ENCODE measurements at regions not wholly inside any gene's neighbourhood (a gene's known extent, or its start where the extent isn't known, plus 50 kb on each side); places are given as distances from the start of the nearest gene placed in this dataset.

DNA sequence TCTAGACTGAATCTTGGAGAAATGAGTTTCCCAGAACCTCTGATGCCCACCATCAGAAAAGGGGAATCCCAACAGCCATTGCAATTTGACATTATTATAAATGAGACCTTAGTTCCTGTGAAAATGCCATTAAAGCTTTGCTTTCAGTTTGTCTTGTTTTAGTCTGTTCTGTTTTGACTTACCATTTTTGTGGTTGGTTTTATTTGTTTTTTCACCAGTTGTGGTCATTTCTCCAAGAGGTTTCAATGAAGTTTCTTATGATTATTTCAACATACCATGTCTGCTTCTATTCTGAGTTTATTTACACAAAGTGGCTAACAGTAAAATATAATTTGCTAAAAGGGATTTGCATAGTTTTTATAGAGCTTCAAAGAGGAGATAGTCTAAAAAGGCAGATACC lies 175.0 kb upstream of the MCTP2 start:
- DNase-seq (ENCODE audit: low read depth) = peak; percentile 60

DNA sequence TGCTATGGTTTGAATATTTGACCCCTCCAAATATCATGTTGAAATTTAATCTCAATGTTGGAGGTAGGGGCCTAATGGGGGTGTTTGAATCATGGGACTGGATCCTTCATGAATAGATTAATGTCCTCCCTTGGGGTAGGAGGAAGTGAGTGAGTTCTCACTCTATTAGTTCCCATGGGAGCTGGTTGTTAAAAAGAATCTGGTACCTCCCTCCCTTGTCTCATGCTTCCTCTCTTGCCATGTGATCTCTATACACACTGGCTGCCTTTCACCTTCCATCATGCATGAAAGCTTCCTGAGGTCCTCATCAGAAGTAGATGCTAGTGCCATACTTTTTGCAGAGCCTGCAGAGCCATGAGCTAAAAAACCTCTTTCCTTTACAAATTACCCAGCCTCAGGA lies 177.7 kb upstream of the MCTP2 start:
- DNase-seq (ENCODE audit: low read depth) = no peak

DNA sequence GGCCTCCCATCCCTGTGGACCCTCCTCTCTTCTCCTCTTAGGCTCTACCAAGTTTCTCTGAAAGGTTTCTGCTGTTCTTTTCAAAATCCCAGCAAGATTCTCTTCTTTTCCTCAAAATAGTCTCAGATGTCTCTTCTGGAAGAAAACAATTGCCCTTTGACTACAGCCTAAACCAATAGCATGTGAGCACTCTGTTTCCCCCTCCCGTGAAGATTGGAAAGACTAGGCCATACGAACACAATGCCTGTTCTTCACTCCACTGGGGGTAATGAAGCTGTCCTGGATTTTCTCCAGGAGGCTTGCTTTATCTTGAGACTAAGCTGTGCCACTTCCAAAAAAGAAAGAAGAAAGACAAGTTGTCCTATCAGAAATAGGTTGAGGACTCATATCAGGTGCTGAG lies 178.7 kb upstream of the MCTP2 start:
- no peak for DNase-seq (ENCODE audit: low read depth)

DNA sequence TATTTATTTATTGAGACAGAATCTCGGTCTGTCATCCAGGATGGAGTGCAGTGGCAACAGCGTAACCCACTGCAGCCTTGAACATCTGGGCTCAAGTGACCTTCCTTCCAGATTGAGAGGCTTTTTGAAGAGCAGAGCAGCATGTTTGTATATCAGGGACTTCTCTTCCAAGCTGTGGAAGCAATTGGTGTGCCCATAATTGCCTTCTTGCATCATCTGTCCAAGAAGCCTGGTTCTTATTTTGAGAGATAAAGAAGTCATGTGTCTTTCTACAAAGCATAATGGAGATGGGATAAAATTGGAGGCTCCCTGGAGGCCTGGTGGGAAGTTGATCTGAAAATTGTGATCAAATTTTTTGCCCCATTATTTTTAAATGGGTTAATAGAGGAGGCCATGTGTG lies 183.8 kb upstream of the MCTP2 start:
- no peak for DNase-seq (ENCODE audit: low read depth)

DNA sequence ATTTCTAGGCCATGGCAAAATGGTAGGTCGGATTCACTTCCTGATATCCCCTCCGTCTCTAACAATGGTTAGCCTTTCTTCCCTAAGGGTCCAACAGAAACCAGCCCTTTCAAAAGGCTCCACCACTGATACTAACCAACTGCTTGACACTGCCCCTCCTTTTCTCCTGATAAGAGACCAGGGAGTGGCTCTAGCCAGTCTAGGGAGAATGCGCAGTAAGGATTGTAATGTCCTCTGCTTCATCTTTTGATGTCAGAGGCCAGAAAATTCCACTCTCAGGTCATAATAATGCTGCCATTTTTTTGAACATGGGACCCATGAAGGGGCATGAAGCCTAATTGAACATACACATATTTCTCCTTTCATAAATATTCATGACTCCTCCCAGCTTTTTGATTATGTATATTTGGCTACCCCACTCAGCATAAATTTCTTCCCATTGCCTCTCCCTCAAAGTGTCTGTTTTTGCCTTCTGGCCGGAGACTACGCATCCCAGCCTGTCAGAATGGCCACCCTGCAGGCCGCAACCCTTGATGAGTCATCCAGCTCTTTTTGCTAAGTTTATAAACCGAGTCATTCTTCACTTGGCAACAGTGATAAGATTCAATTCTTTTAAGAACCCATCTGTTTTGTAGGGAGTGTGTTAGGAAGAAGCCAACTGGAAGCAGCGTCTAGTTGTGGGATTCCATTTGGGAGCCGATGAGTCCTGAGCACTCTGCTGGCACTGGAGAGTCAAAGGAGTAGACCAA lies 189.0 kb upstream of the MCTP2 start:
- DNase-seq (ENCODE audit: low read depth) = peak; percentile 44

DNA sequence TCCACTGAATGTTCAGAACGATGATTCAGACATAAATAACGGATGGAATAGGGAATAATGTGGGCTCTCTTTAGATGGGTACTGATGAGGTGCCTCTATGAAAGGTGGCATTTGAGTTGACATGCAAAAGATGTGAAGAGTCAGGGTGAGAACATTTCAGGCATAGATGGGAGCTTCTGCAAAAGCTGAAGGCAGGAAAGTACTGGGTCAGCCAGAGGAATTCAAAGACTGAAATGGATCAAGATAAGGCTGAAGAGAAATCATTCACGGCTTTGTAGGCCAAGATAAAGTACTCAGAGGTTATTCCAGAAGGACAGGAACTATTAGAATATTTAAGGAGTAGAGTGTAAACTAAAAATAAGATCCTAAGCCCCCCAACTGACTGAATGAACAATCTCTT lies 189.6 kb upstream of the MCTP2 start:
- DNase-seq (ENCODE audit: low read depth) = no peak

DNA sequence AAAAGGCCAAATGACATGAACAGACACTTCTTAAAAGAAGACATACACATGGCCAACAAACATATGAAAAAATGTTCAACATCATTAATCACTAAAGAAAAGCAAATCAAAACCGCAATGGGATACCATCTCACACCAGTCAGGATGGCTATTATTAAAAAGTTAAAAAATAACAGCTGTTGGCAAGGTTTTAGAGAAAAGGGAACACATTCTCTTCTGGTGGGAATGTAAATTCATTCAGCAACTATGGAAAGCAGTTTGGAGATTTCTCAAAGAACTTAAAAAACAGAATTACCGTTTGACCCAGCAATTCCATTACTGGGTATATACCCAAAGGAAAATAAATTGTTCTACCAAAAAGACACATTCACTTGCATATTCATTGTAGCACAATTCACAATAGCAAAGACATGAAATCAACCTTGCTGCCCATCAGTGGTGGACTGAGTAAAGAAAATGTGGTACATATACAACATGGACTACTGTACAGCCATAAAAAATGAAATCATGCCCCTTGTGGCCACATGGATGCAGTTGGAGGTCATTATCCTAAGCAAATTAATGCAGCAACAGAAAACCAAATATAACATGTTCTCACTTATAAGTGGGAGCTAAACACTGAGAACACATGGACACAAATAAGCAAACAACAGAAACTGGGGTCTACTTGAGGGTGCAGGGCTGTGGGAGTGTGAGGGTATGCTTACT lies 190.7 kb upstream of the MCTP2 start:
- DNase-seq (ENCODE audit: low read depth) = no peak

DNA sequence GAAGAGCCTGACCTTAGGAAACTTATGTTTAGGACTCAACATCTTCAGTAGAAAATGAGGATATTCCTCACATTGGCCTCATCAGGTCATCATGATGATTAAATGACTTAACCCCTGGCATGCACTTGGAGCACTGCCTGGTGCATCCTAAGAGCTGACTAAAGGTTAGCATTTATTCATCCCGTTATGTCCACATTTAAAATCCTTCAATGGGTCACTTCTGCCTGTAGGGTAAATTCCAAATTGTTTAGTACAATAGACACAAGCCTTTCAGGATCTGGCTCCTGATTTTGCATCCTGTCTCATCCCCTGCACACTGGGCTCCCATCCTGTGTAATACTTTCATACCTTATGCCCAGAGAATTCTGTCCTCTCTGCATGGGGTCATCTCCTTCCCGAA lies 195.2 kb upstream of the MCTP2 start:
- DNase-seq (ENCODE audit: low read depth) = no peak

DNA sequence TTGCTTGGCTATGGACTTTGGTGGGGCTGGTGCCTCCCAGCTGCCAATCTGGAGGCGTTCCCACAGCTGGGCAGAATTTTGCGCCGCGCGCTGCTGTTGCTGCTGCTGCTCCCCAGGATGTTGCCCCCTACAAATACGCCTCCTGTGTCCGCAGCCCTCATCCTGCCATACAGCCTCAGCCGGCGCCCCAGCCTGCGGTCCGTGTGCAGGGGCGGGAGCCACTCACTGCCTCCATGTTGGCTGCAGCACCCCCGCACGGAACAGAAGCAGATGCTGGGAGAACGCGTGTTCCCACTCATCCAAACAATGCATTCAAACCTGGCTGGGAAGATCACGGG lies 197.7 kb upstream of the MCTP2 start:
- no peak for DNase-seq (ENCODE audit: low read depth)

DNA sequence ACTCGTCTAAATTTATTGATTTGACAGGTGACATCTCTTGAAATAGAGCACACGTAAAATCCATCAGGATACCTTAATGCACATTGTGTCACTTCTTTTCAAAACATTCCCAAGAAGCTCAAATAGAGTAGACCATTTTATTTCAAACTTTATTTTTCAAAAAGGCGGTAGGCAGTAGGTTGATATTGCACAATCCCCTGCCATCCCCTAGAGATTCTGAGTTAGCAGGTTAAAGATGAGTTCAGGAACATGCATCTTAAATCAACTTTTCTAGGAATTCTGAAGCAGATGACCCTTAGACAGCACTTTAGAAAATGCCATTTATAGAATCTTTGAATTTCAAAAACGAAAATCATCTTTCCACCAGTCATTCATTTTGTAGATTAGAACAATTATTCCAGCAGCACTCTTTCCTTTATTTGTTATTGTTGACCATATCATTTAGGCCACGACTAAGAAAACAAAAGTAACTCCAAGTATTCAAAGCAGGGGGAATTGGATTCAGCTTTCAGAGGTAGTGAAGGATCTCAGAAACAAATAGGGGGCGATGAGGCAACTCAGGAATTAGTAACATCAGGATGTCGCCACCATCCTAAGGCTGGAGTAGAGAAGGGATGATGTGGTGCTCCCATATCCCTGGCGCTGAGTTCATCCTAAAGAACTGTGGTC lies 198.2 kb upstream of the MCTP2 start:
- no peak for DNase-seq (ENCODE audit: low read depth)

DNA sequence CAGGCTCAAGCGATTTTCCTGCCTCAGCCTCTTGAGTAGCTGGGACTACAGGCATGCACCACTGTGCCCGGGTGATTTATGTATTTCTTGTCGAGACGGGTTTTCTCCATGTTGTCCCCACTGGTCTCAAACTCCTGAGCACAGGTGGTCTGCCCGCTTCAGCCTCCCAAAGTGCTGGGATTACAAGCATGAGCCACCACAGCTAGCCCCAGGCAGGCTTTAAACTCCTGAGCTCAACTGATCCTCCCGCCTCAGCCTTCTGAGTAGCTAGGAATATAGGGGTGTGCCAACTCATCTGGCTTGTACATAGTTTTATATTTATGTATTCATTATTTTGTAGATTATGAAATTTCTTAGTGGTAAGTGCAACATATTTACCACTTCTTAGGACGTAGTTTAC lies 198.8 kb upstream of the MCTP2 start:
- no peak for DNase-seq (ENCODE audit: low read depth)

DNA sequence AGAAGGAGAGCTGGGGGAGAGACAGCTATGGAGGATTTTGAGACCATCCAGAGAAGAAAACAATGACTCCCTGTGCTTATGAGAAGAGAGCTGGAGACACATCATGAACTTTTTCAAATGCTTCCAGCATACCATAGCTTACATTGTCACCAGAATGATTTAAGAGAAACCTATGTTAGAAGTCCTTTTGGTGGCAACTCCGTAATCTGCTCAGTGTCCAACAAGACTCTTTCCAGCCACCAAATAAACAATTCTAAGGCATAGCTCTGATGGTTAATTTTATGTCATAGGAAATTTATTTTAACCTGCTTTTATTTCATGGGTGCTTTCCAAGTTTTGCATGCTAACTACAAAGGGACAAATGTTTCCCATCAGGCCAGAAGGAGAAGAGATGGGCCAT lies 200.3 kb upstream of the MCTP2 start:
- DNase-seq (ENCODE audit: low read depth) = no peak

DNA sequence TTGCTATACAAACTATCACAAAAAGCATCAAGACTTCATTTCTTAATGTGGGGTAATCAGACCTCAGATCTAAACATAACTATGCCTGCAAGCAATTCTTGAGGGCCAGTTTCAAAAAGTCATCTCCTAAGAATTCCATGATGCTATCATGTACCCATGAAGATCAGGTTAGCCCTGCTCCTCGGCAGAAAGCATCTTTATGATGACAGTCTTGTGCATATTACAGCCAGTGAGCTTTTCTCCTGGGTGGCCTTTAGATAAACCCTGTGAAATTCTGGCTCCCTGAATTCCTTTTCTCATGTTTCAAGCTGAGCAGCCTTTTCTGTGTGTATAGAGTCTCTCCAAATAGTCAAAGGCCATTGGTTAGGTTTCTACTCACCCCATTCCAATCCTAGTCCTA lies 201.9 kb upstream of the MCTP2 start:
- DNase-seq (ENCODE audit: low read depth) = peak; percentile 30

DNA sequence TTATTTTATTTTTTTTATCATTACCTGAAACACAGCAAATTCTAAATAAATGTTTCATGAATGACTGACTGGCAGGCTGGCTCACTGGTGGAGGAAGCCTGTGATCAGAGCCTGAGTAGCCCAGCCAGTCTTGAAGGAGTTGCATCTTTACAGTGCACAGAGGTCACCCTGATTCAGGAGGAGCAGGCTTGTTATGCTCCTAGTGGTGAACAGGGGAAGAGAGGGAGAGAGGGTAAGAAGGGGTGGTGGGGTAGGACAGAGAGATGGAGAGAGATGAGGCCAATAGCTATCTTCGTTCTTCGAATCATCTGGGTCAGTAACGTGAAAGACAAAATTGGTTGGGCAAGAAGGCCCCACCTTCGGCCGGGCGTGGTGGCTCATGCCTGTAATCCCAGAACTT lies 202.6 kb upstream of the MCTP2 start:
- no peak for DNase-seq (ENCODE audit: low read depth)

DNA sequence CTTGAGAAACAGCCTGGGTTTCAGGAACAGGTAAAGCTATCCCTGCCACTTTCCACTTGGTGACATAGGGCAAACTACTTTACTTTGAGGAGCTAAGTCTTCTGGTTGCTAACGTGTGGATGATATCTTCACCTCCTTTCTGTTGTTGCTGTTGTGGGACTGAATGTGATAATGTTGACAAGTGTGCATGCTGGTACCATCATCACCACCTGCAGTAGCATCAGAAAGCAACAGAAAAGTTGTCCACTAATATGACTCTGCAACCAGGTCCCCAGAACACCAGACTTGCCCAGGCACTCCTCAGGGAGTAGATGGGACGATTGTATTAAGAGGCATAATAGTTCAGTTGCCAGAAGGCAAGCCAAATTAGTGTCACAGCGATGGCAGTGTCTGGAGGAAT lies 203.2 kb upstream of the MCTP2 start:
- DNase-seq (ENCODE audit: low read depth) = no peak

DNA sequence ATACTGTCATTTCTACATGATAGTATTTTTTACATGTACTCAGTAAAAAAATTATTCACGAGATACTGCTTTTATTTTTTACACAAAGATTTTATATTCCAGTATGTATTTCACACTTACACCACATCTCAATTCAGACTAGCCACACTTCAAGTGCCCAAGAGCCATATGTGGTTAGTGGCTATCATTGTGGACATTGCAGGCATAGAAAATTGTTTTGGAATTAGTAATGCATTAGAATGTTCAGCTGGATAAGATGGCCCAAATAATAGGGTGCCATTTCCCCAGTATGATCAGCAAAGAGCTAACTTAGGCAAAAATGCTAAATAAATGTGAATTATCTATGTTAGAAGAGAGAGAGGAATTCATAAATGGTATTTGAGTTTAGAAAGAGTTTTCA lies 203.8 kb upstream of the MCTP2 start:
- DNase-seq (ENCODE audit: low read depth) = no peak

DNA sequence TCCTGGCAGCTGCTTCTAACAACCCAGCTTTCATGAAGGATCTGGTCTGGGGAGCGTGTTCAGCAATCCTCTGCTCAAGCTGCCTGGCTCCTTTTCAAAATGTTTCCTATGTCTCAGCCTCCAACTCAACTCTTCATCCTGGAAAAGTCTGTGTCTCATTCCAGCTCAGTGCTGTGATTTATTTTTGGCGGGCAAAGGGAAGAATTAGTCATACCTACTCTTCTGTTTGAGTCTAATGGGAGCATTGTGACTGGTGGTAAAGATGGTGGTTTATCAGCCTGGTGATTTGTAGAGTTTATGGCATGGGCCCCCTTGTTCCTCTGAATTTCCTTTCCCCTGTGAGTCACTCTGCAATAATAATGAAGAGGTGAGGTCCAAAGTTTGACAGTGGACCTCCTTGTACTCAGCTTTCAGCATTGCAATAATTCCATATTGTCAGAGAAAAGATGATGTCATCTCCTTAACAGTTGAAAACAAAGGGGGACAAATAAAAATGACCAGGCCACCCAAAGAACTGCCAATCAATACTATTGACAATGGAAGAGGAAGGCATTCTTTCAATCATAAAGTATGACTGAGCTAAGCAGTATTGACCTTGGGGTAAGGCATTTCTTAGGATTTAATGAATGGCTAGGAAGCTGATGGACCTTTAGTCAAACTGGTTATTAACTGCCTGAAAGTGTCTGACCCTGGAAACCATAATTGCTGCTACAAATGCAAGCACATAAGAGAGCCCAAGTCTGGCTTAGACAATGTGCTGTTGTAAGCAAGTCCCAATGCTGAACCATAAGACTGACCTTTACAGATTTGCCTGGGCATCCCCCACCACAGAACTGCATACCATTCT lies 204.7 kb upstream of the MCTP2 start:
- peak; percentile 66 for DNase-seq (ENCODE audit: low read depth)

DNA sequence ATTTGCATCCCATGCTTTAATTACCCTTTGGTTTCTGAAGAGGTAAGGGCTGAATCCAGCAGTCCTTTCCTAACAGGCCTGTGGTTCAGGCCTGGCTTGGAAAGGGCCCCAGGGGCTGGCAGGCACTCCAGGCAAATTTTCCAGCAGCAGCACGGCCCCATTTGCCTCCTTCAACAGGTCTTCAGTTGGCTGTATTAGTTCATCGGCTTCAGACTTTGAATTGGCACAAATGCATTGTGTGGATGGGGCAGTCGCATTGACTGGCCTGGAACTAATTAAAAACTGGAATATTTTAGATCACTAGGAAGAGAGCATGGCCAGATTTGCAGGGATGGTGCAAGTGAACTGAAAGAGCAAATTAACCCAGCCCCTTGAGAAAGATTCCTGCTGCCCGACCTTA lies 207.8 kb upstream of the MCTP2 start:
- no peak for DNase-seq (ENCODE audit: low read depth)

DNA sequence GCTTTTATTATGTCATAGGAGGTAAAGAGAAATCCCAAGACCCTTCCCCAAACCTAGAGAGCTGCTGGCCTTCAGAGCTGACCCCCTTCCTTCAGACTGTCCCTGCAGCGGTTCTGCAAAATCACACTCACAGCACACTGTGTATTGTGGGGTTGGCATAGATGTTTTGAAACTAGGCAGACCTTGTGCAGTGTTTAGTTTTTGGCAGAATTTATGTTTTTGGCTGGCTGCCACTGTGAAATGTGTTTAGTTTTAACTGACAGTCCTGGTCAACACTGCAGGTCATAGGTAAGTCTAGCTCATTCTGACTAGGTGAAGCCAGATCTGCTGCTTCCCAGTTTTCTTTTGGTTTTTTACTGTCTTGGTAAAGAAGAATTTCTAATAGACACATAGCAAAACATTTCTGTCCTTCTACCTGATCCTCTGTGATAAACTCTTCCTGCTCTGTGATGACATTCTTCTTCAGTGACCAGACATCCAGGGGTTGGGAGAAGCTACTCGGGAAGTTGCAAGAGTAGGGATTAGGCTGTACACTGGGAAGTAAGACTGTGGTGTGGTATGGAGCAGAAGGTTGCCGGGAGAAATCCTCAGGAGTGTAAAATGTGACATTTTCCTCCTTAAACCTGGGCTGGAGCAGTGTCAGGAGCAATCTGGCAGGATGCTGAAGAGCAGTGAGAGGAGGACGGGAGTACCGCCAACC lies 209.6 kb upstream of the MCTP2 start:
- no peak for DNase-seq (ENCODE audit: low read depth)

DNA sequence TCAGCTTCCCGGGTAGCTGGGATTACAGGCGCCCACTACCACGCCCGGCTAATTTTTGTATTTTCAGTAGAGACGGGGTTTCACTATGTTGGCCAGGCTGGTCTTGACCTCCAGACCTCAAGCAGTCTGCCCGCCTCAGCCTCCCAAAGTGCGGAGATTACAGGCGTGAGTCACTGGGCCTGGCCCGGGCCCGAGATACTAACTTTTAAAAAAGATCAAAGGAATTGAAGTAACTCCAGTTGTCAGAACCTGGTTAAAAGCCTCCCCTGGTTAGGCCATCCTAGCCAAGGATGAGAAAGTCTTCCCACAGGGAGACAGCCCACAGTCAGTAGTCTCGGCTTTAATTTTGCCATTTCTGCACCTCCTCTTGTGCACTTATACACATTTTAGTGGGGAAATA lies 212.3 kb upstream of the MCTP2 start:
- no peak for DNase-seq (ENCODE audit: low read depth)

DNA sequence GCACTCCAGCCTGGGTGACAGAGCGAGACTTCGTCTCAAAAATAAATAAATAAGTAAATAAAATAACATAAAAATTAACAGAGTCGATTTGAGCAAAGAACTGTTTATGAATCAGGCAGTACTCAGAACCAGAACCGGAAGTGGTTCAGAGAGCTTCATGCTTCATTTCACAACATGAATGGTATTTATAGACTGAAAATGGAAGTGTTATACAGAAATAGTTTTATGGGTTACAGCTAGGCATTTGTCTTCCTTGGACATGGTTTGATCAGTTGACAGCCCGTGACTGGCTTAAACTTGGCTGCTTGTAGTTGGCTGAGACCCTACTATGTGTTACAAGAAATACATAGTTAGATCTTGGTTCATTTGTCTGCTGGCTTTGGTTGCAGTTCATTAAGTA lies 216.0 kb upstream of the MCTP2 start:
- DNase-seq (ENCODE audit: low read depth) = no peak

Measured in GM04504 (cell line).